Brain microvascular endothelial cell (primary cell): ENCODE measurements at regions not wholly inside any gene's neighbourhood (a gene's known extent, or its start where the extent isn't known, plus 50 kb on each side); places are given as distances from the start of the nearest gene placed in this dataset.

ENCODE experiments used
- DNase-seq: peaks from one replicate; pipeline ENCODE4 v3.0.0-alpha.2; 2020
- H3K27ac ChIP-seq: fragments of 250-450 bp; sonication (Bioruptor Pico); 2 replicates; pipeline ENCODE4 v1.5.1; 2020; ENCODE audit warnings: mild to moderate bottlenecking, moderate library complexity
- H3K27me3 ChIP-seq: fragments of 250-450 bp; sonication (Bioruptor Pico); replicated peaks from 2 replicates; pipeline ENCODE4 v1.5.1; 2020; ENCODE audit warnings: mild to moderate bottlenecking
- H3K36me3 ChIP-seq: fragments of 250-450 bp; sonication (Bioruptor Pico); replicated peaks from 2 replicates; pipeline ENCODE4 v1.5.1; 2020; ENCODE audit warnings: mild to moderate bottlenecking
- H3K4me3 ChIP-seq: 2 replicates; pipeline ENCODE4 v1.5.1; 2011; ENCODE audit warnings: low read depth, mild to moderate bottlenecking, control low read depth, low read length, moderate library complexity
- CTCF ChIP-seq: IDR thresholded peaks from 2 replicates; pipeline ENCODE4 v1.5.1; 2011; ENCODE audit warnings: low read depth, mild to moderate bottlenecking, moderate library complexity, low read length, control low read depth, inconsistent platforms; ENCODE audit errors: missing control alignments
- in situ Hi-C: cut with HindIII; loops from 2 replicates; pipeline ENCODE4 v1.10.0; 2017; ENCODE audit warnings: low sequenced_read_pairs, low pct_ligation_motif_present

- no peak for TF ChIP-seq CTCF
- Histone ChIP-seq H3K27ac (no peak overlapping the region), H3K36me3 (no peaks in the 10 kb centered on the region), H3K4me3 (no peak overlapping the region), H3K27me3 (no peaks in the 10 kb centered on the region)
- in situ Hi-C loops = no loop called here
- no peak for DNase-seq
Observed at GRCh38 chr4:85274955-85275354, 200.0 kb upstream of the ARHGAP24 start.

- Histone ChIP-seq H3K36me3 (no peaks in the 10 kb centered on the region), H3K4me3 (no peak overlapping the region), H3K27ac (no peak overlapping the region), H3K27me3 (no peaks in the 10 kb centered on the region)
- no peak for TF ChIP-seq CTCF
- in situ Hi-C loops = no loop called here
- DNase-seq = no peak
Observed at GRCh38 chr4:85280963-85281362, 194.0 kb upstream of the ARHGAP24 start.

GRCh38 chr4:85291226-85291625 lies 183.7 kb upstream of the ARHGAP24 start:
- Histone ChIP-seq H3K4me3 (no peak overlapping the region), H3K27me3 (no peaks in the 10 kb centered on the region), H3K27ac (no peak overlapping the region), H3K36me3 (no peaks in the 10 kb centered on the region)
- no peak for DNase-seq
- in situ Hi-C loops = no loop called here
- TF ChIP-seq CTCF = no peak

- in situ Hi-C loops = no loop called here
- no peak for DNase-seq
- H3K27ac ChIP-seq = no peak overlapping the region
- no peaks in the 10 kb centered on the region for H3K27me3 ChIP-seq
- TF ChIP-seq CTCF = no peak
- no peaks in the 10 kb centered on the region for H3K36me3 ChIP-seq
- no peak overlapping the region for H3K4me3 ChIP-seq
Observed at GRCh38 chr4:85298037-85298436, 176.9 kb upstream of the ARHGAP24 start.

GRCh38 chr4:85302193-85302736 lies 172.7 kb upstream of the ARHGAP24 start:
- Histone ChIP-seq H3K36me3 (no peaks in the 10 kb centered on the region), H3K4me3 (no peak overlapping the region), H3K27ac (no peak overlapping the region), H3K27me3 (no peaks in the 10 kb centered on the region)
- no peak for TF ChIP-seq CTCF
- in situ Hi-C loops = no loop called here
- DNase-seq = no peak

- Histone ChIP-seq H3K27me3 (no peaks in the 10 kb centered on the region), H3K4me3 (no peak overlapping the region), H3K27ac (no peak overlapping the region), H3K36me3 (no peaks in the 10 kb centered on the region)
- in situ Hi-C loops = no loop called here
- no peak for DNase-seq
- TF ChIP-seq CTCF = no peak
Observed at GRCh38 chr4:85302756-85303155, 172.2 kb upstream of the ARHGAP24 start.
